Esophagus (tissue), 2 donors: ENCODE measurements at regions not wholly inside any gene's neighbourhood (a gene's known extent, or its start where the extent isn't known, plus 50 kb on each side); places are given as distances from the start of the nearest gene placed in this dataset.

Source experiments
- H3K27ac ChIP-seq, 2 donors: one replicate each; pipeline ENCODE4 v1.5.1; 2013; ENCODE audit warnings: low read depth in 2 of 2, mild to moderate bottlenecking in 2 of 2, inconsistent platforms in 1 of 2, low read length in 1 of 2, moderate library complexity in 1 of 2
- H3K27me3 ChIP-seq, 2 donors: one replicate each; pipeline ENCODE4 v1.6.1; 2013; ENCODE audit warnings: low read length in 2 of 2, control low read depth in 1 of 2, mild to moderate bottlenecking in 1 of 2; ENCODE audit not compliant: insufficient read depth in 2 of 2, control insufficient read depth in 1 of 2
- H3K36me3 ChIP-seq, 2 donors: one replicate each; pipeline ENCODE4 v1.6.1; 2013; ENCODE audit warnings: low read length in 1 of 2; ENCODE audit not compliant: control insufficient read depth in 2 of 2, insufficient read depth in 2 of 2
- H3K4me1 ChIP-seq, 2 donors: one replicate each; pipeline ENCODE4 v1.6.1; 2013; ENCODE audit warnings: low read length in 1 of 2; ENCODE audit not compliant: control insufficient read depth in 2 of 2, insufficient read depth in 2 of 2
- H3K4me3 ChIP-seq, 2 donors: one replicate each; pipeline ENCODE4 v1.5.1; 2013; ENCODE audit warnings: low read length in 2 of 2, mild to moderate bottlenecking in 2 of 2, low read depth in 1 of 2, moderate library complexity in 1 of 2
- H3K9me3 ChIP-seq, 2 donors: one replicate each; pipeline ENCODE4 v1.6.1; 2013; ENCODE audit warnings: mild to moderate bottlenecking in 2 of 2, low read depth in 1 of 2, low read length in 1 of 2, moderate library complexity in 1 of 2; ENCODE audit not compliant: control insufficient read depth in 2 of 2, insufficient read depth in 1 of 2
- WGBS, 2 donors: extraction: QIAGEN DNeasy Blood & Tissue Kit; methylation state at CpG; one replicate each; pipeline ENCODE4 v1.1.7; 2013; 5-methylcytosine and 5-hydroxymethylcytosine counted together
- donor health status: healthy with polysubstance abuse.
- donor health status: Bipolar disorder and iron deficiency.

DNA sequence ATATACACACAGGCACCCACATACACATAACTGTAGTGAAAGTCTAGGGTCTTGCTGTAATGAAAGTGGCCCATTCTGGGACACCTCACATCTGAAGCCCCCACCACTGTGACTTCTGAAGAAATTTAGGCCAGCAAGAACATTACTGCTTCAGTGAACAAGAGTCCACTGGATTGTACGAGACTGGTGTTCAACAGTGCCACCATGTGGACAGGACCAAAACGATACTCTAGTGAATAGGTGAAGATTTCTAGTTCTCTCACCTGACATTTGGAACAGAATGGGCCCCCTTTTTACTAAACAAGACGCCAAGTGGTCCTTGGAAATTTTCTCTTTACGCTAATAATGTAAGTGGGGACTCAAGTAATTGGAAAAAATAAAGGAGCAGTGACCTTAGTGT, 156.9 kb downstream of the MAFB start:
- H3K4me1 ChIP-seq: no peaks in the 10 kb centered on the region
- H3K4me3 ChIP-seq: no peak overlapping the region
- no peak overlapping the region for H3K27ac ChIP-seq
- 67 to 78% methylated on average over 4 of the region's 4 CpGs for WGBS, 2 donors
- H3K27me3 ChIP-seq: peaks cover 0 to 2% of the 10 kb centered on the region in 2 donors
- H3K36me3 ChIP-seq: no peaks in the 10 kb centered on the region
- H3K9me3 ChIP-seq: peaks cover 0 to 9% of the 10 kb centered on the region in 2 donors

GRCh38 chr20:40525351-40525750, 163.7 kb downstream of the MAFB start:
- no peak overlapping the region for H3K4me3 ChIP-seq
- peaks cover 0 to 5% of the 10 kb centered on the region in 2 donors for H3K9me3 ChIP-seq
- no peaks in the 10 kb centered on the region for H3K4me1 ChIP-seq
- peaks cover 0 to 2% of the 10 kb centered on the region in 2 donors for H3K27me3 ChIP-seq
- H3K36me3 ChIP-seq: no peaks in the 10 kb centered on the region
- 69 to 71% methylated on average over 4 of the region's 4 CpGs for WGBS, 2 donors
- H3K27ac ChIP-seq: no peak overlapping the region

DNA sequence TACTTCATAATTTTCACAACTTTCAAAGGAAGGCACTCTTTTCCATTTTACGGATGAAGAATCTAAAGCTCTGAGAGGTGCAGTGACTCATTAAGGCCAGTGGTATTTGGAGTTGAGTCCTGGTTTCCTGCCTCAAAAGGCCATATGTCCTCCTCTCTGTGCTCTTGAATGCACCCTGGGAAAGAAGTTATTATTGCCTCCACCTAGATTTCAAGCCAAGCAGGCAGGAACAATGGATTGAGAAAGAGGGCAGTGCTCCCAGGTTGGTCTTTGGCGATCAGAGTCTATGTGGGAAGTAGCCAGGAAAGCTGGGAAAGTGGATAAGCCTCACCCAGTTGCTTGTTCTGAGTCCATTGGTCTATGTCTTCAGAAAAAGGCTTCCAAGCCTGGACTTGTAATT, 165.0 kb downstream of the MAFB start:
- 71 to 81% methylated on average over 2 of the region's 2 CpGs for WGBS, 2 donors
- Histone ChIP-seq H3K27ac (no peak overlapping the region), H3K4me1 (no peaks in the 10 kb centered on the region), H3K9me3 (peaks cover 0 to 3% of the 10 kb centered on the region in 2 donors), H3K36me3 (no peaks in the 10 kb centered on the region), H3K27me3 (peaks cover 0 to 2% of the 10 kb centered on the region in 2 donors), H3K4me3 (no peak overlapping the region)

- H3K27me3 ChIP-seq: peaks cover 0 to 2% of the 10 kb centered on the region in 2 donors
- H3K4me1 ChIP-seq: no peaks in the 10 kb centered on the region
- no peak overlapping the region for H3K4me3 ChIP-seq
- WGBS, 2 donors: 84 to 94% methylated on average over 1 of the region's 1 CpG
- no peaks in the 10 kb centered on the region for H3K36me3 ChIP-seq
- H3K27ac ChIP-seq: no peak overlapping the region
- peaks cover 0 to 3% of the 10 kb centered on the region in 2 donors for H3K9me3 ChIP-seq
Observed at GRCh38 chr20:40522405-40522804, 166.6 kb downstream of the MAFB start.

- Histone ChIP-seq H3K27ac (no peak overlapping the region), H3K4me1 (no peaks in the 10 kb centered on the region), H3K27me3 (no peaks in the 10 kb centered on the region), H3K36me3 (no peaks in the 10 kb centered on the region), H3K4me3 (no peak overlapping the region), H3K9me3 (peaks cover 0 to 3% of the 10 kb centered on the region in 2 donors)
- 98 to 100% methylated on average over 1 of the region's 1 CpG for WGBS, 2 donors
Observed at GRCh38 chr20:40521962-40522361, 167.1 kb downstream of the MAFB start.

- WGBS, 2 donors: 70 to 78% methylated on average over 3 of the region's 3 CpGs
Observed at GRCh38 chr20:40519918-40520317, 169.1 kb downstream of the MAFB start.

GRCh38 chr20:40512994-40513393, 176.0 kb downstream of the MAFB start:
- H3K36me3 ChIP-seq: no peaks in the 10 kb centered on the region
- 62 to 68% methylated on average over 4 of the region's 4 CpGs for WGBS, 2 donors
- H3K27ac ChIP-seq: no peak overlapping the region
- H3K27me3 ChIP-seq: no peaks in the 10 kb centered on the region
- H3K4me3 ChIP-seq: no peak overlapping the region
- H3K9me3 ChIP-seq: no peaks in the 10 kb centered on the region
- peaks cover 0 to 6% of the 10 kb centered on the region in 2 donors for H3K4me1 ChIP-seq

More at GRCh38 chr20:40519918-40520317, 169.1 kb downstream of the MAFB start:
- H3K4me1 ChIP-seq: no peaks in the 10 kb centered on the region
- H3K36me3 ChIP-seq: no peaks in the 10 kb centered on the region
- no peak overlapping the region for H3K4me3 ChIP-seq
- peaks cover 0 to 3% of the 10 kb centered on the region in 2 donors for H3K9me3 ChIP-seq
- no peak overlapping the region for H3K27ac ChIP-seq
- no peaks in the 10 kb centered on the region for H3K27me3 ChIP-seq

GRCh38 chr20:40512591-40512990, 176.4 kb downstream of the MAFB start:
- Histone ChIP-seq H3K27me3 (no peaks in the 10 kb centered on the region), H3K27ac (no peak overlapping the region), H3K9me3 (no peaks in the 10 kb centered on the region), H3K4me1 (peaks cover 0 to 6% of the 10 kb centered on the region in 2 donors), H3K4me3 (no peak overlapping the region), H3K36me3 (no peaks in the 10 kb centered on the region)
- WGBS, 2 donors: 84% methylated on average over 4 of the region's 4 CpGs

GRCh38 chr20:40511478-40511877, 177.6 kb downstream of the MAFB start:
- no peak overlapping the region for H3K4me3 ChIP-seq
- no peaks in the 10 kb centered on the region for H3K9me3 ChIP-seq
- H3K27me3 ChIP-seq: no peaks in the 10 kb centered on the region
- H3K36me3 ChIP-seq: no peaks in the 10 kb centered on the region
- WGBS, 2 donors: 23 to 28% methylated on average over 3 of the region's 3 CpGs
- H3K4me1 ChIP-seq: peaks cover 0 to 8% of the 10 kb centered on the region in 2 donors
- H3K27ac ChIP-seq: peak overlapping the region in 1 of 2 donors; percentile 18

GRCh38 chr20:40510622-40511021, 178.4 kb downstream of the MAFB start:
- Histone ChIP-seq H3K4me1 (peaks cover 0 to 10% of the 10 kb centered on the region in 2 donors), H3K4me3 (no peak overlapping the region), H3K36me3 (no peaks in the 10 kb centered on the region), H3K27me3 (no peaks in the 10 kb centered on the region), H3K9me3 (no peaks in the 10 kb centered on the region), H3K27ac (no peak overlapping the region)
- 91 to 94% methylated on average over 3 of the region's 3 CpGs for WGBS, 2 donors
